MCF 10A (cell line): ENCODE measurements at regions not wholly inside any gene's neighbourhood (a gene's known extent, or its start where the extent isn't known, plus 50 kb on each side); places are given as distances from the start of the nearest gene placed in this dataset.

ENCODE experiments used
- BruUV-seq: library from RNA; stranded (reverse); fragments of 400-500 nt; replicated peaks from 2 replicates; lab custom pipeline; 2021; lab: Mats Ljungman, UMichigan
- CTCF ChIA-PET: fragments of 300-600 bp; sonication (Branson Sonifier 250); formaldehyde crosslinking; extraction: SDS; loops from one replicate; lab custom pipeline; 2021; ENCODE audit warnings: antibody characterized with exemption, inconsistent platforms; lab: Yijun Ruan, JAX
- POLR2A ChIA-PET: fragments of 300-600, 350-650 bp; sonication (Branson Sonifier 250); formaldehyde crosslinking; extraction: SDS; loops from one replicate; lab custom pipeline; 2020; ENCODE audit warnings: antibody characterized with exemption, inconsistent platforms; lab: Yijun Ruan, JAX
- DNase-seq: peaks from one replicate; pipeline ENCODE4 v3.0.0-alpha.2; 2018; ENCODE audit not compliant: unreplicated experiment
- H3K27ac Mint-ChIP-seq: one replicate; pipeline ENCODE4 v1.8.0; 2022; ENCODE audit warnings: mild to moderate bottlenecking, low read depth, mixed read lengths; ENCODE audit not compliant: unreplicated experiment
- H3K27me3 Mint-ChIP-seq: one replicate; pipeline ENCODE4 v1.8.0; 2022; ENCODE audit warnings: mixed read lengths; ENCODE audit not compliant: insufficient read depth, unreplicated experiment
- H3K36me3 Mint-ChIP-seq: one replicate; pipeline ENCODE4 v1.8.0; 2022; ENCODE audit warnings: mild to moderate bottlenecking, moderate library complexity, mixed read lengths; ENCODE audit not compliant: insufficient read depth, unreplicated experiment
- H3K4me1 Mint-ChIP-seq: one replicate; pipeline ENCODE4 v1.8.0; 2022; ENCODE audit warnings: mixed read lengths; ENCODE audit not compliant: insufficient read depth, unreplicated experiment
- H3K4me3 Mint-ChIP-seq: one replicate; pipeline ENCODE4 v1.8.0; 2022; ENCODE audit warnings: mild to moderate bottlenecking, moderate library complexity, mixed read lengths; ENCODE audit not compliant: unreplicated experiment
- H3K9me3 Mint-ChIP-seq: one replicate; pipeline ENCODE4 v1.8.0; 2022; ENCODE audit warnings: mixed read lengths; ENCODE audit not compliant: unreplicated experiment
- CTCF ChIP-seq: fragments of 200-600 bp; IDR thresholded peaks from one replicate; pipeline ENCODE4 v1.8.0; 2022; ENCODE audit warnings: antibody characterized with exemption, mild to moderate bottlenecking; ENCODE audit not compliant: unreplicated experiment
- intact Hi-C: fragments of 100-400 bp; cut with micrococcal nuclease; formaldehyde crosslinking; loops from 2 replicates; pipeline ENCODE4 v1.14.1; 2022

DNA sequence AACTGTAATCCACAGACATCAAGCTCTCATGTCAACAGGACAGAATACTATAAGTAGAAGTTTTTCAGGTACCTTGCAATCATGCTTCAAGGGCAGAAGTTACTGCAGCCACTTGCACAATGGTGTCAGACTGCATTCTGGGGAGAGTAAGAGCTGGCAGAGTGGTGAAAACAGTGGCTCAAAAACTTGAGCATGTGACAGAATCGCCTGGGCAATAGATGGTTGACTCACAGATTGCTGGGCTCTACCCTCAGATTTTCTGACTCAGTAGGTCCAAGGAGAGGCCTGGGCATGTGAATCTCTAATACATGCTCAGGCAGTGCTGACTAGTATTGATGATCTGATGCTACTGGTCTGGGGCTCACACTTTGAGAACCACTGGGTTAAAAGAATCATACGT is 187.8 kb downstream of the TBX5 start:
- no peak for TF ChIP-seq CTCF
- H3K4me1 Mint-ChIP-seq, result peaks cover 3% of the 10 kb centered on the region
- intact Hi-C loops, result no loop called here
- ChIA-PET POLR2A (no interaction called here), CTCF (interaction anchor here (0.6 to 1.8 kb wide), 2 partner anchors 52 to 238 kb away, joined by 3 to 4 read pairs; no protein-coding TSS in a partner anchor)
- H3K36me3 Mint-ChIP-seq, result no peaks in the 10 kb centered on the region
- H3K9me3 Mint-ChIP-seq, result no peaks in the 10 kb centered on the region
- BruUV-seq, result no TSS peak
- H3K27ac Mint-ChIP-seq, result no peak overlapping the region
- no peak for DNase-seq
- no peak overlapping the region for H3K4me3 Mint-ChIP-seq
- peaks cover 53% of the 10 kb centered on the region for H3K27me3 Mint-ChIP-seq

DNA sequence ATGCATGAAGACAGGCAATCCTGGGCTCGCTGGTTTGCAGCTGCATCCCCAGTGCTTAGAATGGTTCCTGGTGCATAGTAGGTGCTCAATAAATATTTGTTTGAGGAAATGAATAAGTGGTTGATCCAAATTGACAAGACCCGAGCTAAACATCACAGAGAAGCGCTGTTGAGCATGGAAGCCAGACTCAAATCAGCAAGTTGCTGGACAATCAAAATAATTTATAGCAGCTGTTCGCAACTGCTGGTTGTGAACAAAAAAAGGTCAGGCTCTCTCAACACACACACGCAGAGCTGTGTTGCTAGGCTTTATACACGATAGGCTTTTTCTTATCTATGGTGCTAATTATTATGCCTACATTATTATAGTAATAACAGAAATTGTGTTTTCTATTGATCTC is 190.2 kb downstream of the TBX5 start:
- Mint-ChIP-seq H3K4me1 (no peaks in the 10 kb centered on the region), H3K9me3 (no peaks in the 10 kb centered on the region), H3K36me3 (no peaks in the 10 kb centered on the region), H3K4me3 (no peak overlapping the region), H3K27ac (no peak overlapping the region), H3K27me3 (peaks cover 54% of the 10 kb centered on the region)
- POLR2A ChIA-PET, result no interaction called here
- CTCF ChIA-PET, result interaction anchor here (0.7 kb wide), 1 partner anchor 11 kb away, joined by 3 read pairs; no protein-coding TSS in a partner anchor
- DNase-seq, result no peak
- BruUV-seq, result no TSS peak
- intact Hi-C loops, result no loop called here
- TF ChIP-seq CTCF, result no peak

DNA sequence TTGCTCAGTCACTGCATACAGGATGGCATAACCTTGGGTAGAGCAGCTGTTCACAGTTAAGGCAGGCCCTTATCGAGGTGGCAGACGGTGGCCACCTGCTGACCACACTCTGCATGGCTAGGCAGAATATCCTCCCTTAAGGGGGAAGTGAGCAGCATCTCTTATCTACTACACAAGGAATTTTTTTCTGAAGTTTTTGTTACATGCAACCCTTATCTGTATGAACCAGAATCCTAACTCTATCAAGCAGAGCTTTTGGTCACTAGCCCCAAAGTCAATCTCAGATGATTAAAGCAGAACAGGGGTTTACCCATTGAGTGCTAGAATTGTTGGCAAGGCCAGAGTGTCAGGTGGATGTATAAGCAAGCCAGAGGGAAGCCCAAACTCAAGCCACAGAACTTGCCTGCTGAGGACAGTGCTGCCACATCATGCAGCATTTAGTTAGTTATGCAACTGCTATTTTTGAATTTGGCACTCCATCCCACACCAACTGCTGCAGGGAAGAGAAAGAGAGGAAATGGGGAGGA is 192.8 kb downstream of the TBX5 start:
- BruUV-seq, result no TSS peak
- Mint-ChIP-seq H3K4me1 (no peaks in the 10 kb centered on the region), H3K9me3 (no peaks in the 10 kb centered on the region), H3K27ac (no peak overlapping the region), H3K4me3 (no peak overlapping the region), H3K27me3 (peaks cover 51% of the 10 kb centered on the region), H3K36me3 (no peaks in the 10 kb centered on the region)
- intact Hi-C loops, result loop anchor here (1.0 to 2.0 kb wide), 2 partner anchors 198 to 233 kb away; no protein-coding TSS in a partner anchor
- no peak for TF ChIP-seq CTCF
- CTCF ChIA-PET, result interaction anchor here (0.6 to 1.2 kb wide), 6 partner anchors 50 to 1334 kb away, joined by 3 to 4 read pairs (median 3); partner anchors contain the start of gene RBM19
- POLR2A ChIA-PET, result no interaction called here
- DNase-seq, result peak; percentile 13

DNA sequence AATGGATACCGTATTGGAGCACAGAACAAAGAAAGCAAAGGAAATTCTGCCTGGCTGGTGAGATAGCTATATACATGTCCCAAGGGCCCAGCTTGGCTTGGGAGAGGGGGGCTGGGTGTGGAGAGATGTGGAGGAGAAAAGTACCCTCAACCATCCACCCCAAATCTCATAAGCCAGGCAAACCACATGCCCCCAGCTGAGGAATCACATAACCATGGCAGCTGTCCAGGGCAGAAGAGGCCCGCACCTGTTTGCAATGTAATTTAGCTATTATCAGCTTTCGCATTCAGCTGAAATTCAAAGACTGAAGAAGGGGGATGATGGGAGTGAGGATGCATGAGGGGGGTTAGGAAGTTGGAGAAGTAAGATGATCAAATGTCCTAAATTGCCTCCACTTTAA is 196.1 kb downstream of the TBX5 start:
- H3K4me1 Mint-ChIP-seq, result no peaks in the 10 kb centered on the region

More for the DNA sequence above, 196.1 kb downstream of the TBX5 start:
- intact Hi-C loops, result no loop called here
- TF ChIP-seq CTCF, result no peak
- ChIA-PET POLR2A (no interaction called here), CTCF (interaction anchor here (0.5 to 0.6 kb wide), 3 partner anchors 115 to 413 kb away, joined by 3 read pairs; no protein-coding TSS in a partner anchor)
- Mint-ChIP-seq H3K27ac (no peak overlapping the region), H3K27me3 (peaks cover 23% of the 10 kb centered on the region), H3K4me3 (no peak overlapping the region), H3K9me3 (no peaks in the 10 kb centered on the region), H3K36me3 (no peaks in the 10 kb centered on the region)
- BruUV-seq, result no TSS peak
- DNase-seq, result no peak
